Dendritic cell treated with granulocyte-macrophage colony-stimulating factor and Interleukin-4, amounts not matched to agents 40 ng/mL and 50 ng/mL, for 4 days (primary cell): ENCODE measurements at regions not wholly inside any gene's neighbourhood (a gene's known extent, or its start where the extent isn't known, plus 50 kb on each side); places are given as distances from the start of the nearest gene placed in this dataset.
"Not testable (repeated sequence)": the region's sequence is repeated elsewhere in the genome, so short reads cannot be mapped to it uniquely, and the experiment has no call there.

Experiments used
- H3K27ac Mint-ChIP-seq: one replicate; pipeline ENCODE4 v1.8.0; 2022; ENCODE audit warnings: mild to moderate bottlenecking, mixed read lengths
- H3K27me3 Mint-ChIP-seq: one replicate; pipeline ENCODE4 v1.8.0; 2022; ENCODE audit warnings: mild to moderate bottlenecking, mixed read lengths
- H3K36me3 Mint-ChIP-seq: one replicate; pipeline ENCODE4 v1.8.0; 2022; ENCODE audit warnings: low read depth, mixed read lengths
- H3K4me1 Mint-ChIP-seq: one replicate; pipeline ENCODE4 v1.8.0; 2022; ENCODE audit warnings: low read depth, mixed read lengths
- H3K4me3 Mint-ChIP-seq: one replicate; pipeline ENCODE4 v1.8.0; 2022; ENCODE audit warnings: mild to moderate bottlenecking, moderate library complexity, mixed read lengths
- H3K9me3 Mint-ChIP-seq: one replicate; pipeline ENCODE4 v1.8.0; 2022; ENCODE audit warnings: mixed read lengths
- intact Hi-C: fragments of 100-400 bp; cut with micrococcal nuclease; formaldehyde crosslinking; loops from one replicate; pipeline ENCODE4 v1.15.0; 2022

- Mint-ChIP-seq H3K4me3 (no peak overlapping the region), H3K36me3 (no peaks in the 10 kb centered on the region), H3K9me3 (no peaks in the 10 kb centered on the region), H3K27ac (no peak overlapping the region), H3K27me3 (peaks cover 40% of the 10 kb centered on the region), H3K4me1 (no peaks in the 10 kb centered on the region)
- intact Hi-C loops, result no loop called here
These were observed 91.7 kb upstream of the TRIB2 start for GRCh38 chr2:12624905-12625598.

GRCh38 chr2:12628541-12628940 is 88.2 kb upstream of the TRIB2 start:
- H3K27me3 Mint-ChIP-seq, result peaks cover 33% of the 10 kb centered on the region
- intact Hi-C loops, H3K36me3 Mint-ChIP-seq, H3K27ac Mint-ChIP-seq, H3K4me3 Mint-ChIP-seq, H3K4me1 Mint-ChIP-seq, H3K9me3 Mint-ChIP-seq: not testable (repeated sequence)

- Mint-ChIP-seq H3K36me3 (no peaks in the 10 kb centered on the region), H3K4me3 (no peak overlapping the region), H3K27ac (no peak overlapping the region), H3K27me3 (peaks cover 37% of the 10 kb centered on the region), H3K4me1 (no peaks in the 10 kb centered on the region), H3K9me3 (no peaks in the 10 kb centered on the region)
- intact Hi-C loops, result no loop called here
These were observed 79.7 kb upstream of the TRIB2 start for GRCh38 chr2:12636837-12637581.

GRCh38 chr2:12637754-12638153 is 79.0 kb upstream of the TRIB2 start:
- H3K9me3 Mint-ChIP-seq, result no peaks in the 10 kb centered on the region
- no peak overlapping the region for H3K4me3 Mint-ChIP-seq
- intact Hi-C loops, result no loop called here
- no peaks in the 10 kb centered on the region for H3K36me3 Mint-ChIP-seq
- peaks cover 42% of the 10 kb centered on the region for H3K27me3 Mint-ChIP-seq
- no peak overlapping the region for H3K27ac Mint-ChIP-seq
- H3K4me1 Mint-ChIP-seq, result no peaks in the 10 kb centered on the region

- intact Hi-C loops, result no loop called here
- H3K36me3 Mint-ChIP-seq, result no peaks in the 10 kb centered on the region
- no peak overlapping the region for H3K4me3 Mint-ChIP-seq
- H3K9me3 Mint-ChIP-seq, result no peaks in the 10 kb centered on the region
- H3K27me3 Mint-ChIP-seq, result peaks cover 34% of the 10 kb centered on the region
- no peak overlapping the region for H3K27ac Mint-ChIP-seq
- no peaks in the 10 kb centered on the region for H3K4me1 Mint-ChIP-seq
These were observed 75.3 kb upstream of the TRIB2 start for GRCh38 chr2:12641441-12641840.

- Mint-ChIP-seq H3K4me1 (no peaks in the 10 kb centered on the region), H3K27me3 (peaks cover 35% of the 10 kb centered on the region), H3K4me3 (no peak overlapping the region), H3K27ac (no peak overlapping the region), H3K9me3 (no peaks in the 10 kb centered on the region), H3K36me3 (no peaks in the 10 kb centered on the region)
- intact Hi-C loops, result no loop called here
These were observed 74.4 kb upstream of the TRIB2 start for GRCh38 chr2:12642332-12642731.

- Mint-ChIP-seq H3K4me1 (no peaks in the 10 kb centered on the region), H3K36me3 (no peaks in the 10 kb centered on the region), H3K27ac (no peak overlapping the region), H3K27me3 (peaks cover 35% of the 10 kb centered on the region), H3K4me3 (no peak overlapping the region), H3K9me3 (no peaks in the 10 kb centered on the region)
- intact Hi-C loops, result no loop called here
These were observed 73.9 kb upstream of the TRIB2 start for GRCh38 chr2:12642859-12643258.

GRCh38 chr2:12649602-12650400 is 66.9 kb upstream of the TRIB2 start:
- intact Hi-C loops, result no loop called here
- Mint-ChIP-seq H3K4me1 (no peaks in the 10 kb centered on the region), H3K27me3 (peaks cover 38% of the 10 kb centered on the region), H3K4me3 (no peak overlapping the region), H3K27ac (no peak overlapping the region), H3K9me3 (no peaks in the 10 kb centered on the region), H3K36me3 (no peaks in the 10 kb centered on the region)

- H3K27ac Mint-ChIP-seq, result no peak overlapping the region
- H3K4me1 Mint-ChIP-seq, result no peaks in the 10 kb centered on the region
- intact Hi-C loops, result no loop called here
- no peaks in the 10 kb centered on the region for H3K9me3 Mint-ChIP-seq
- H3K4me3 Mint-ChIP-seq, result no peak overlapping the region
- H3K27me3 Mint-ChIP-seq, result peaks cover 44% of the 10 kb centered on the region
- H3K36me3 Mint-ChIP-seq, result no peaks in the 10 kb centered on the region
These were observed 65.1 kb upstream of the TRIB2 start for GRCh38 chr2:12651641-12652040.

- Mint-ChIP-seq H3K27me3 (peaks cover 50% of the 10 kb centered on the region), H3K9me3 (no peaks in the 10 kb centered on the region), H3K36me3 (no peaks in the 10 kb centered on the region), H3K4me1 (no peaks in the 10 kb centered on the region), H3K4me3 (no peak overlapping the region), H3K27ac (no peak overlapping the region)
- intact Hi-C loops, result no loop called here
These were observed 64.0 kb upstream of the TRIB2 start for GRCh38 chr2:12652723-12653122.

- H3K4me1 Mint-ChIP-seq, result no peaks in the 10 kb centered on the region
- H3K9me3 Mint-ChIP-seq, result no peaks in the 10 kb centered on the region
- H3K4me3 Mint-ChIP-seq, result no peak overlapping the region
- H3K27me3 Mint-ChIP-seq, result peaks cover 30% of the 10 kb centered on the region
- no peaks in the 10 kb centered on the region for H3K36me3 Mint-ChIP-seq
- intact Hi-C loops, result no loop called here
- H3K27ac Mint-ChIP-seq, result no peak overlapping the region
These were observed 59.2 kb upstream of the TRIB2 start for GRCh38 chr2:12657560-12657959.

- Mint-ChIP-seq H3K36me3 (no peaks in the 10 kb centered on the region), H3K27ac (no peak overlapping the region), H3K4me3 (no peak overlapping the region), H3K27me3 (peaks cover 25% of the 10 kb centered on the region), H3K4me1 (no peaks in the 10 kb centered on the region), H3K9me3 (no peaks in the 10 kb centered on the region)
- intact Hi-C loops, result no loop called here
These were observed 58.3 kb upstream of the TRIB2 start for GRCh38 chr2:12658310-12658945.

GRCh38 chr2:12661489-12661888 is 55.2 kb upstream of the TRIB2 start:
- intact Hi-C loops, result no loop called here
- Mint-ChIP-seq H3K4me1 (no peaks in the 10 kb centered on the region), H3K4me3 (no peak overlapping the region), H3K27ac (no peak overlapping the region), H3K27me3 (peaks cover 21% of the 10 kb centered on the region), H3K9me3 (peaks cover 18% of the 10 kb centered on the region), H3K36me3 (no peaks in the 10 kb centered on the region)
